ENCODE measurements at regions not wholly inside any gene's neighbourhood (a gene's known extent, or its start where the extent isn't known, plus 50 kb on each side); places are given as distances from the start of the nearest gene placed in this dataset.

- H3K4me3 ChIP-seq (replicated peaks; ENCODE audit: low read depth, low read length), result no peak overlapping the region
- TF ChIP-seq CTCF (IDR thresholded peaks at IDR 0.05; ENCODE audit: low read depth, low read length, missing control alignments), result no peak
- DNase-seq (ENCODE audit: extremely low read depth, low read depth), result no peak
Observed at GRCh38 chr7:19213746-19214145, 68.5 kb upstream of the FERD3L start.

GRCh38 chr7:19210893-19211413 lies 65.7 kb upstream of the FERD3L start:
- DNase-seq (ENCODE audit: extremely low read depth, low read depth), result no peak
- no peak for TF ChIP-seq CTCF (IDR thresholded peaks at IDR 0.05; ENCODE audit: low read depth, low read length, missing control alignments)
- no peak overlapping the region for H3K4me3 ChIP-seq (replicated peaks; ENCODE audit: low read depth, low read length)

- no peak for TF ChIP-seq CTCF (IDR thresholded peaks at IDR 0.05; ENCODE audit: low read depth, low read length, missing control alignments)
- no peak for DNase-seq (ENCODE audit: extremely low read depth, low read depth)
- H3K4me3 ChIP-seq (replicated peaks; ENCODE audit: low read depth, low read length), result no peak overlapping the region
Observed at GRCh38 chr7:19209166-19209696, 64.0 kb upstream of the FERD3L start.

- no peak for DNase-seq (ENCODE audit: extremely low read depth, low read depth)
- TF ChIP-seq CTCF (IDR thresholded peaks at IDR 0.05; ENCODE audit: low read depth, low read length, missing control alignments), result no peak
- H3K4me3 ChIP-seq (replicated peaks; ENCODE audit: low read depth, low read length), result no peak overlapping the region
Observed at GRCh38 chr7:19206721-19207120, 61.5 kb upstream of the FERD3L start.

GRCh38 chr7:19203686-19204085 lies 58.5 kb upstream of the FERD3L start:
- no peak for DNase-seq (ENCODE audit: extremely low read depth, low read depth)
- no peak for TF ChIP-seq CTCF (IDR thresholded peaks at IDR 0.05; ENCODE audit: low read depth, low read length, missing control alignments)
- H3K4me3 ChIP-seq (replicated peaks; ENCODE audit: low read depth, low read length), result no peak overlapping the region

- no peak for TF ChIP-seq CTCF (IDR thresholded peaks at IDR 0.05; ENCODE audit: low read depth, low read length, missing control alignments)
- DNase-seq (ENCODE audit: extremely low read depth, low read depth), result no peak
- no peak overlapping the region for H3K4me3 ChIP-seq (replicated peaks; ENCODE audit: low read depth, low read length)
Observed at GRCh38 chr7:19202599-19202998, 57.4 kb upstream of the FERD3L start.

Data from HFF-Myc (cell line).